ENCODE measurements at regions not wholly inside any gene's neighbourhood (a gene's known extent, or its start where the extent isn't known, plus 50 kb on each side); places are given as distances from the start of the nearest gene placed in this dataset.

- H3K9me3 ChIP-seq (ENCODE audit: control insufficient read depth in 2 of 2, low read length in 2 of 2), result no peaks in the 10 kb centered on the region
- no peaks in the 10 kb centered on the region for H3K27me3 ChIP-seq (ENCODE audit: control insufficient read depth in 2 of 2, insufficient read depth in 2 of 2, low read length in 2 of 2)
- H3K4me3 ChIP-seq (ENCODE audit: low read length in 2 of 2), result no peak overlapping the region
- no peak overlapping the region for H3K9ac ChIP-seq (ENCODE audit: low read depth in 1 of 2, low read length in 2 of 2)
- no peaks in the 10 kb centered on the region for H3K4me1 ChIP-seq (ENCODE audit: control insufficient read depth in 2 of 2, insufficient read depth in 2 of 2, low read length in 2 of 2)
- no peaks in the 10 kb centered on the region for H3K36me3 ChIP-seq (ENCODE audit: control insufficient read depth in 2 of 2, insufficient read depth in 2 of 2, low read length in 2 of 2)
- H3K27ac ChIP-seq (ENCODE audit: low read depth in 2 of 2, low read length in 2 of 2), result no peak overlapping the region
These were observed 250.5 kb upstream of the GPRIN3 start for GRCh38 chr4:89558147-89558546.

- H3K36me3 ChIP-seq (ENCODE audit: control insufficient read depth in 2 of 2, insufficient read depth in 2 of 2, low read length in 2 of 2), result no peaks in the 10 kb centered on the region
- H3K27me3 ChIP-seq (ENCODE audit: control insufficient read depth in 2 of 2, insufficient read depth in 2 of 2, low read length in 2 of 2), result no peaks in the 10 kb centered on the region
- H3K27ac ChIP-seq (ENCODE audit: low read depth in 2 of 2, low read length in 2 of 2), result no peak overlapping the region
- H3K4me1 ChIP-seq (ENCODE audit: control insufficient read depth in 2 of 2, insufficient read depth in 2 of 2, low read length in 2 of 2), result no peaks in the 10 kb centered on the region
- no peaks in the 10 kb centered on the region for H3K9me3 ChIP-seq (ENCODE audit: control insufficient read depth in 2 of 2, low read length in 2 of 2)
- H3K4me3 ChIP-seq (ENCODE audit: low read length in 2 of 2), result no peak overlapping the region
- no peak overlapping the region for H3K9ac ChIP-seq (ENCODE audit: low read depth in 1 of 2, low read length in 2 of 2)
These were observed 249.2 kb upstream of the GPRIN3 start for GRCh38 chr4:89556601-89557305.

GRCh38 chr4:89551191-89551590 lies 243.6 kb upstream of the GPRIN3 start:
- H3K36me3 ChIP-seq (ENCODE audit: control insufficient read depth in 2 of 2, insufficient read depth in 2 of 2, low read length in 2 of 2), result no peaks in the 10 kb centered on the region
- no peaks in the 10 kb centered on the region for H3K27me3 ChIP-seq (ENCODE audit: control insufficient read depth in 2 of 2, insufficient read depth in 2 of 2, low read length in 2 of 2)
- no peaks in the 10 kb centered on the region for H3K9me3 ChIP-seq (ENCODE audit: control insufficient read depth in 2 of 2, low read length in 2 of 2)
- no peak overlapping the region for H3K9ac ChIP-seq (ENCODE audit: low read depth in 1 of 2, low read length in 2 of 2)
- no peaks in the 10 kb centered on the region for H3K4me1 ChIP-seq (ENCODE audit: control insufficient read depth in 2 of 2, insufficient read depth in 2 of 2, low read length in 2 of 2)
- no peak overlapping the region for H3K27ac ChIP-seq (ENCODE audit: low read depth in 2 of 2, low read length in 2 of 2)
- H3K4me3 ChIP-seq (ENCODE audit: low read length in 2 of 2), result no peak overlapping the region

- no peaks in the 10 kb centered on the region for H3K4me1 ChIP-seq (ENCODE audit: control insufficient read depth in 2 of 2, insufficient read depth in 2 of 2, low read length in 2 of 2)
- H3K27me3 ChIP-seq (ENCODE audit: control insufficient read depth in 2 of 2, insufficient read depth in 2 of 2, low read length in 2 of 2), result no peaks in the 10 kb centered on the region
- H3K9ac ChIP-seq (ENCODE audit: low read depth in 1 of 2, low read length in 2 of 2), result no peak overlapping the region
- H3K27ac ChIP-seq (ENCODE audit: low read depth in 2 of 2, low read length in 2 of 2), result no peak overlapping the region
- H3K36me3 ChIP-seq (ENCODE audit: control insufficient read depth in 2 of 2, insufficient read depth in 2 of 2, low read length in 2 of 2), result no peaks in the 10 kb centered on the region
- no peaks in the 10 kb centered on the region for H3K9me3 ChIP-seq (ENCODE audit: control insufficient read depth in 2 of 2, low read length in 2 of 2)
- H3K4me3 ChIP-seq (ENCODE audit: low read length in 2 of 2), result no peak overlapping the region
These were observed 242.3 kb upstream of the GPRIN3 start for GRCh38 chr4:89549907-89550306.

- no peaks in the 10 kb centered on the region for H3K4me1 ChIP-seq (ENCODE audit: control insufficient read depth in 2 of 2, insufficient read depth in 2 of 2, low read length in 2 of 2)
- no peak overlapping the region for H3K4me3 ChIP-seq (ENCODE audit: low read length in 2 of 2)
- no peak overlapping the region for H3K9ac ChIP-seq (ENCODE audit: low read depth in 1 of 2, low read length in 2 of 2)
- no peaks in the 10 kb centered on the region for H3K9me3 ChIP-seq (ENCODE audit: control insufficient read depth in 2 of 2, low read length in 2 of 2)
- no peak overlapping the region for H3K27ac ChIP-seq (ENCODE audit: low read depth in 2 of 2, low read length in 2 of 2)
- H3K36me3 ChIP-seq (ENCODE audit: control insufficient read depth in 2 of 2, insufficient read depth in 2 of 2, low read length in 2 of 2), result no peaks in the 10 kb centered on the region
- no peaks in the 10 kb centered on the region for H3K27me3 ChIP-seq (ENCODE audit: control insufficient read depth in 2 of 2, insufficient read depth in 2 of 2, low read length in 2 of 2)
These were observed 237.7 kb upstream of the GPRIN3 start for GRCh38 chr4:89545315-89545714.

- Histone ChIP-seq H3K9ac (ENCODE audit: low read depth in 1 of 2, low read length in 2 of 2) (no peak overlapping the region), H3K27me3 (ENCODE audit: control insufficient read depth in 2 of 2, insufficient read depth in 2 of 2, low read length in 2 of 2) (no peaks in the 10 kb centered on the region), H3K4me3 (ENCODE audit: low read length in 2 of 2) (no peak overlapping the region), H3K27ac (ENCODE audit: low read depth in 2 of 2, low read length in 2 of 2) (no peak overlapping the region), H3K36me3 (ENCODE audit: control insufficient read depth in 2 of 2, insufficient read depth in 2 of 2, low read length in 2 of 2) (no peaks in the 10 kb centered on the region), H3K9me3 (ENCODE audit: control insufficient read depth in 2 of 2, low read length in 2 of 2) (no peaks in the 10 kb centered on the region), H3K4me1 (ENCODE audit: control insufficient read depth in 2 of 2, insufficient read depth in 2 of 2, low read length in 2 of 2) (no peaks in the 10 kb centered on the region)
These were observed 234.4 kb upstream of the GPRIN3 start for GRCh38 chr4:89541998-89542397.

GRCh38 chr4:89539797-89540711 lies 232.5 kb upstream of the GPRIN3 start:
- Histone ChIP-seq H3K9ac (ENCODE audit: low read depth in 1 of 2, low read length in 2 of 2) (no peak overlapping the region), H3K9me3 (ENCODE audit: control insufficient read depth in 2 of 2, low read length in 2 of 2) (no peaks in the 10 kb centered on the region)

GRCh38 chr4:89539374-89539773 lies 231.8 kb upstream of the GPRIN3 start:
- no peak overlapping the region for H3K27ac ChIP-seq (ENCODE audit: low read depth in 2 of 2, low read length in 2 of 2)
- H3K9ac ChIP-seq (ENCODE audit: low read depth in 1 of 2, low read length in 2 of 2), result no peak overlapping the region

More at GRCh38 chr4:89539797-89540711, 232.5 kb upstream of the GPRIN3 start:
- H3K27ac ChIP-seq (ENCODE audit: low read depth in 2 of 2, low read length in 2 of 2), result no peak overlapping the region
- no peaks in the 10 kb centered on the region for H3K4me1 ChIP-seq (ENCODE audit: control insufficient read depth in 2 of 2, insufficient read depth in 2 of 2, low read length in 2 of 2)
- no peaks in the 10 kb centered on the region for H3K27me3 ChIP-seq (ENCODE audit: control insufficient read depth in 2 of 2, insufficient read depth in 2 of 2, low read length in 2 of 2)
- H3K4me3 ChIP-seq (ENCODE audit: low read length in 2 of 2), result no peak overlapping the region
- H3K36me3 ChIP-seq (ENCODE audit: control insufficient read depth in 2 of 2, insufficient read depth in 2 of 2, low read length in 2 of 2), result no peaks in the 10 kb centered on the region

GRCh38 chr4:89538886-89539285 lies 231.3 kb upstream of the GPRIN3 start:
- H3K4me1 ChIP-seq (ENCODE audit: control insufficient read depth in 2 of 2, insufficient read depth in 2 of 2, low read length in 2 of 2), result no peaks in the 10 kb centered on the region
- no peaks in the 10 kb centered on the region for H3K27me3 ChIP-seq (ENCODE audit: control insufficient read depth in 2 of 2, insufficient read depth in 2 of 2, low read length in 2 of 2)
- H3K27ac ChIP-seq (ENCODE audit: low read depth in 2 of 2, low read length in 2 of 2), result no peak overlapping the region
- H3K9ac ChIP-seq (ENCODE audit: low read depth in 1 of 2, low read length in 2 of 2), result no peak overlapping the region
- no peak overlapping the region for H3K4me3 ChIP-seq (ENCODE audit: low read length in 2 of 2)
- no peaks in the 10 kb centered on the region for H3K36me3 ChIP-seq (ENCODE audit: control insufficient read depth in 2 of 2, insufficient read depth in 2 of 2, low read length in 2 of 2)
- no peaks in the 10 kb centered on the region for H3K9me3 ChIP-seq (ENCODE audit: control insufficient read depth in 2 of 2, low read length in 2 of 2)

More at GRCh38 chr4:89539374-89539773, 231.8 kb upstream of the GPRIN3 start:
- Histone ChIP-seq H3K4me1 (ENCODE audit: control insufficient read depth in 2 of 2, insufficient read depth in 2 of 2, low read length in 2 of 2) (no peaks in the 10 kb centered on the region), H3K9me3 (ENCODE audit: control insufficient read depth in 2 of 2, low read length in 2 of 2) (no peaks in the 10 kb centered on the region), H3K27me3 (ENCODE audit: control insufficient read depth in 2 of 2, insufficient read depth in 2 of 2, low read length in 2 of 2) (no peaks in the 10 kb centered on the region), H3K4me3 (ENCODE audit: low read length in 2 of 2) (no peak overlapping the region), H3K36me3 (ENCODE audit: control insufficient read depth in 2 of 2, insufficient read depth in 2 of 2, low read length in 2 of 2) (no peaks in the 10 kb centered on the region)

GRCh38 chr4:89538171-89538570 lies 230.6 kb upstream of the GPRIN3 start:
- H3K27me3 ChIP-seq (ENCODE audit: control insufficient read depth in 2 of 2, insufficient read depth in 2 of 2, low read length in 2 of 2), result no peaks in the 10 kb centered on the region
- no peaks in the 10 kb centered on the region for H3K4me1 ChIP-seq (ENCODE audit: control insufficient read depth in 2 of 2, insufficient read depth in 2 of 2, low read length in 2 of 2)
- H3K4me3 ChIP-seq (ENCODE audit: low read length in 2 of 2), result no peak overlapping the region
- H3K9me3 ChIP-seq (ENCODE audit: control insufficient read depth in 2 of 2, low read length in 2 of 2), result no peaks in the 10 kb centered on the region
- no peak overlapping the region for H3K9ac ChIP-seq (ENCODE audit: low read depth in 1 of 2, low read length in 2 of 2)
- no peak overlapping the region for H3K27ac ChIP-seq (ENCODE audit: low read depth in 2 of 2, low read length in 2 of 2)
- no peaks in the 10 kb centered on the region for H3K36me3 ChIP-seq (ENCODE audit: control insufficient read depth in 2 of 2, insufficient read depth in 2 of 2, low read length in 2 of 2)

All from mucosa of rectum (tissue), 2 donors.